SK-N-SH (cell line): ENCODE measurements at regions not wholly inside any gene's neighbourhood (a gene's known extent, or its start where the extent isn't known, plus 50 kb on each side); places are given as distances from the start of the nearest gene placed in this dataset.
A peak's percentile ranks its signal among the peaks of the same experiment; 100 is the strongest.

Experiments
- CTCF ChIA-PET: fragments of 300-600, 350-600 bp; formaldehyde crosslinking; extraction: SDS; loops from one replicate; lab custom pipeline; 2021; lab: Yijun Ruan, JAX
- POLR2A ChIA-PET: fragments of 350-600 bp; sonication (Branson Sonifier 250); formaldehyde crosslinking; extraction: SDS; loops from one replicate; lab custom pipeline; 2020; ENCODE audit warnings: antibody characterized with exemption, inconsistent platforms; lab: Yijun Ruan, JAX
- DNase-seq: peaks from one replicate; pipeline ENCODE4 v3.0.0; 2012
- H2AFZ ChIP-seq: fragments of 200-600 bp; sonication (generic); 2 replicates; pipeline ENCODE4 v1.8.1; 2016; ENCODE audit warnings: antibody characterized with exemption, mild to moderate bottlenecking, low read depth
- H3F3A ChIP-seq: fragments of 200-600 bp; sonication (generic); replicated peaks from 2 replicates; pipeline ENCODE3; 2016; ENCODE audit warnings: antibody characterized with exemption, mild to moderate bottlenecking; ENCODE audit not compliant: insufficient read depth
- H3K27ac ChIP-seq, 2 experiments: fragments of 200-500 bp in 1 of 2; fragments of 200-600 bp in 1 of 2; sonication (Bioruptor generic) in 1 of 2; sonication (generic), shearing (Covaris generic) in 1 of 2; 2 replicates each; pipeline versions ENCODE4 v1.5.1 to v1.6.1; 2014 to 2016; ENCODE audit warnings: low read depth in 2 of 2, inconsistent platforms in 1 of 2, low read length in 1 of 2, mild to moderate bottlenecking in 1 of 2, mixed read lengths in 1 of 2
- H3K27me3 ChIP-seq: fragments of 200-600 bp; sonication (generic), shearing (Covaris generic); 2 replicates; pipeline ENCODE4 v1.6.1; 2016; ENCODE audit warnings: mixed run types; ENCODE audit not compliant: insufficient read depth
- H3K36me3 ChIP-seq, 2 experiments: fragments of 200-500 bp in 1 of 2; fragments of 200-600 bp in 1 of 2; sonication (Bioruptor generic) in 1 of 2; sonication (generic) in 1 of 2; replicated peaks in 1 of 2; 2 replicates each; pipeline versions ENCODE3 to v1.5.1; 2014 to 2016; ENCODE audit warnings: low read length in 1 of 2, mild to moderate bottlenecking in 1 of 2; ENCODE audit not compliant: insufficient read depth in 2 of 2, control insufficient read depth in 1 of 2
- H3K4me1 ChIP-seq, 2 experiments: fragments of 200-500 bp in 1 of 2; fragments of 200-600 bp in 1 of 2; sonication (Bioruptor generic) in 1 of 2; sonication (generic), shearing (Covaris generic) in 1 of 2; 2 replicates each; pipeline versions ENCODE4 v1.5.1 to v1.6.1; 2014 to 2016; ENCODE audit warnings: low read depth in 1 of 2, low read length in 1 of 2, mixed run types in 1 of 2; ENCODE audit not compliant: insufficient read depth in 2 of 2, control insufficient read depth in 1 of 2
- H3K4me2 ChIP-seq: fragments of 200-600 bp; sonication (generic), shearing (Covaris generic); 2 replicates; pipeline ENCODE4 v1.6.1; 2017; ENCODE audit warnings: mixed run types
- H3K4me3 ChIP-seq, 2 experiments: fragments of 200-500 bp in 1 of 2; fragments of 200-600 bp in 1 of 2; sonication (Bioruptor generic) in 1 of 2; sonication (generic), shearing (Covaris generic) in 1 of 2; 2 replicates each; pipeline versions ENCODE4 v1.5.1 to v1.8.1; 2014 to 2016; ENCODE audit warnings: low read depth in 2 of 2, inconsistent platforms in 1 of 2, low read length in 1 of 2, mild to moderate bottlenecking in 1 of 2, mixed read lengths in 1 of 2, moderate library complexity in 1 of 2
- H3K79me2 ChIP-seq: fragments of 200-600 bp; sonication (generic); 2 replicates; pipeline ENCODE4 v1.8.1; 2017; ENCODE audit warnings: mild to moderate bottlenecking; ENCODE audit not compliant: insufficient read depth
- H3K9ac ChIP-seq: fragments of 200-600 bp; sonication (generic); 2 replicates; pipeline ENCODE4 v1.6.1; 2017; ENCODE audit warnings: mixed run types
- H3K9me2 ChIP-seq: fragments of 200-600 bp; sonication (generic); 2 replicates; pipeline ENCODE4 v1.6.1; 2017; ENCODE audit warnings: mixed run types
- H3K9me3 ChIP-seq: fragments of 200-600 bp; sonication (generic); 2 replicates; pipeline ENCODE4 v1.6.1; 2017; ENCODE audit warnings: mixed run types, mild to moderate bottlenecking, moderate library complexity
- H4K20me1 ChIP-seq: fragments of 200-600 bp; sonication (generic); 2 replicates; pipeline ENCODE4 v1.6.1; 2017; ENCODE audit warnings: mild to moderate bottlenecking, mixed run types; ENCODE audit not compliant: insufficient read depth
- CHD2 ChIP-seq: fragments of 150-350 bp; IDR thresholded peaks from 2 replicates; pipeline ENCODE4 v1.6.1; 2018; ENCODE audit warnings: low read length; ENCODE audit not compliant: partially characterized antibody
- CTCF ChIP-seq: fragments of 200-600 bp; sonication (generic); IDR thresholded peaks from 2 replicates; pipeline ENCODE4 v1.6.1; 2017; ENCODE audit warnings: antibody characterized with exemption, mild to moderate bottlenecking, moderate library complexity
- ELF1 ChIP-seq: IDR thresholded peaks from 2 replicates; pipeline ENCODE4 v1.4.0; 2012
- EZH2phosphoT487 ChIP-seq: fragments of 200-600 bp; sonication (generic); IDR thresholded peaks from 2 replicates; pipeline ENCODE4 v1.6.1; 2017; ENCODE audit warnings: low read depth, mixed run types, mild to moderate bottlenecking, antibody characterized with exemption, moderate library complexity, borderline replicate concordance
- FOSL2 ChIP-seq: IDR thresholded peaks from 2 replicates; pipeline ENCODE4 v1.4.0; 2012; ENCODE audit warnings: low read depth, mild to moderate bottlenecking, moderate library complexity, borderline replicate concordance
- FOXJ3 ChIP-seq: sonication (generic); formaldehyde crosslinking; IDR thresholded peaks from 2 replicates; pipeline ENCODE4 v1.5.1; 2020; ENCODE audit warnings: mild to moderate bottlenecking, missing genetic modification reagents
- GATA2 ChIP-seq: sonication (generic); formaldehyde crosslinking; IDR thresholded peaks from 2 replicates; pipeline ENCODE4 v1.5.0; 2020; ENCODE audit warnings: mild to moderate bottlenecking, missing genetic modification reagents
- MEF2A ChIP-seq: IDR thresholded peaks from 2 replicates; pipeline ENCODE4 v1.4.0; 2012; ENCODE audit warnings: low read depth, borderline replicate concordance
- MXI1 ChIP-seq: IDR thresholded peaks from 2 replicates; pipeline ENCODE4 v1.6.1; 2012; ENCODE audit warnings: mild to moderate bottlenecking, low read depth, low read length, improper control_type of control experiment
- POLR2AphosphoS5 ChIP-seq: IDR thresholded peaks from 2 replicates; pipeline ENCODE4 v1.6.1; 2012; ENCODE audit warnings: low read depth, low read length
- REST ChIP-seq: IDR thresholded peaks from 2 replicates; pipeline ENCODE4 v1.6.1; 2012; ENCODE audit warnings: mild to moderate bottlenecking, low read depth, low read length, moderate library complexity
- RXRA ChIP-seq: IDR thresholded peaks from 2 replicates; pipeline ENCODE4 v1.4.0; 2012; ENCODE audit warnings: low read depth, mild to moderate bottlenecking, borderline replicate concordance
- SIN3A ChIP-seq: IDR thresholded peaks from 2 replicates; pipeline ENCODE4 v1.6.1; 2012; ENCODE audit warnings: low read depth, mild to moderate bottlenecking, low read length, moderate library complexity, borderline replicate concordance
- SMC3 ChIP-seq: IDR thresholded peaks from 2 replicates; pipeline ENCODE4 v1.6.1; 2012; ENCODE audit warnings: low read depth, low read length, improper control_type of control experiment
- YY1 ChIP-seq: IDR thresholded peaks from 2 replicates; pipeline ENCODE4 v1.4.0; 2012; ENCODE audit warnings: low read depth, mild to moderate bottlenecking
- WGBS: methylation state at CpG from one replicate; pipeline ENCODE4 v1.1.6; 2017; ENCODE audit warnings: low lambda C conversion rate; 5-methylcytosine and 5-hydroxymethylcytosine counted together
- TF ChIP-seq, protein P1 (sequence below): fragments of 150-350 bp; IDR thresholded peaks from 2 replicates; pipeline ENCODE4 v1.6.1; 2017; ENCODE audit warnings: antibody characterized with exemption, low read length, low read depth, borderline replicate concordance

GRCh38 chr6:25014791-25015560, 79.2 kb upstream of the RIPOR2 start:
- peak; percentile 55 for DNase-seq
- Histone ChIP-seq H3K9me3 (no peaks in the 10 kb centered on the region), H2AFZ (peak overlapping the region; percentile 17; the same call in 1 of the 2 replicates), H3K9ac (no peak overlapping the region), H3K9me2 (no peaks in the 10 kb centered on the region), H3F3A (peaks cover 20% of the 10 kb centered on the region), H3K4me2 (no peak overlapping the region), H4K20me1 (no peaks in the 10 kb centered on the region), H3K4me1 (peaks cover 17 to 25% of the 10 kb centered on the region in 2 experiments), H3K79me2 (no peaks in the 10 kb centered on the region), H3K36me3 (no peaks in the 10 kb centered on the region), H3K27ac (peak overlapping the region; percentile 20 to 68), H3K27me3 (no peaks in the 10 kb centered on the region), H3K4me3 (no peak overlapping the region)
- ChIA-PET CTCF (interaction anchor here (1.0 to 3.3 kb wide), 4 partner anchors 48 to 537 kb away, joined by 3 to 18 read pairs (median 7); no protein-coding TSS in a partner anchor), POLR2A (no interaction called here)
- TF ChIP-seq YY1 (no peak), FOXJ3 (CRISPR knock-in tag) (peak; percentile 58; the same call in 1 of the 2 replicates), RXRA (no peak), MEF2A (no peak), REST (no peak), CHD2 (peak; percentile 22), MXI1 (0 out of 2 replicates have a peak, but pooled peaks have one; percentile 29), GATA2 (peak; percentile 73; the same call in 1 of the 2 replicates), FOSL2 (no peak)
- TF ChIP-seq, protein P1, sequence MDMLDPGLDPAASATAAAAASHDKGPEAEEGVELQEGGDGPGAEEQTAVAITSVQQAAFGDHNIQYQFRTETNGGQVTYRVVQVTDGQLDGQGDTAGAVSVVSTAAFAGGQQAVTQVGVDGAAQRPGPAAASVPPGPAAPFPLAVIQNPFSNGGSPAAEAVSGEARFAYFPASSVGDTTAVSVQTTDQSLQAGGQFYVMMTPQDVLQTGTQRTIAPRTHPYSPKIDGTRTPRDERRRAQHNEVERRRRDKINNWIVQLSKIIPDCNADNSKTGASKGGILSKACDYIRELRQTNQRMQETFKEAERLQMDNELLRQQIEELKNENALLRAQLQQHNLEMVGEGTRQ = no peak
- 62% methylated on average over 11 of the region's 11 CpGs for WGBS

GRCh38 chr6:25016014-25016720, 80.4 kb upstream of the RIPOR2 start:
- 85% methylated on average over 11 of the region's 11 CpGs for whole genome bisulfite sequencing
- CTCF ChIA-PET = interaction anchor here (3.3 kb wide), 1 partner anchor 160 kb away, joined by 18 read pairs; no protein-coding TSS in a partner anchor
- H2AFZ ChIP-seq = no peak overlapping the region

More at GRCh38 chr6:25016014-25016720, 80.4 kb upstream of the RIPOR2 start:
- H3K9ac ChIP-seq = no peak overlapping the region
- H3K27me3 ChIP-seq = no peaks in the 10 kb centered on the region
- no peaks in the 10 kb centered on the region for H4K20me1 ChIP-seq
- H3K27ac ChIP-seq = no peak overlapping the region
- no peaks in the 10 kb centered on the region for H3K36me3 ChIP-seq
- DNase-seq = no peak
- no peaks in the 10 kb centered on the region for H3K79me2 ChIP-seq
- H3K4me1 ChIP-seq = peaks cover 17 to 19% of the 10 kb centered on the region in 2 experiments
- no peaks in the 10 kb centered on the region for H3K9me2 ChIP-seq
- POLR2A ChIA-PET = no interaction called here
- no peaks in the 10 kb centered on the region for H3K9me3 ChIP-seq
- TF ChIP-seq EZH2phosphoT487 (no peak), MEF2A (no peak), CTCF (no peak), SMC3 (no peak), GATA2 (no peak), ELF1 (no peak), POLR2AphosphoS5 (no peak), SIN3A (no peak), RXRA (no peak), YY1 (no peak)
- peaks cover 15% of the 10 kb centered on the region for H3F3A ChIP-seq
- H3K4me2 ChIP-seq = no peak overlapping the region
- no peak overlapping the region for H3K4me3 ChIP-seq
